Gastroesophageal sphincter (tissue), 4 donors: ENCODE measurements at regions not wholly inside any gene's neighbourhood (a gene's known extent, or its start where the extent isn't known, plus 50 kb on each side); places are given as distances from the start of the nearest gene placed in this dataset.
"Not testable (repeated sequence)": the region's sequence is repeated elsewhere in the genome, so short reads cannot be mapped to it uniquely, and the experiment has no call there.

Experiments used
- ATAC-seq: fragments of 150-250 bp; one replicate; pipeline ENCODE4 v1.9.1; 2016; ENCODE audit warnings: mild to moderate bottlenecking, moderate library complexity
- H3K27ac ChIP-seq, 4 donors: fragments of 200-600 bp; sonication (generic) in 3 of 4; 1 replicate in 3 of 4; 2 replicates in 1 of 4; pipeline ENCODE4 v1.5.1; 2016 to 2019
- H3K27me3 ChIP-seq: fragments of 200-600 bp; sonication (generic); one replicate; pipeline ENCODE4 v1.5.1; 2019
- H3K36me3 ChIP-seq, 2 donors: fragments of 200-600 bp; sonication (generic); one replicate each; pipeline ENCODE4 v1.5.1; 2019; ENCODE audit warnings: control low read depth in 1 of 2
- H3K4me1 ChIP-seq, 3 donors: fragments of 200-600 bp; sonication (generic); 1 replicate in 2 of 3; 2 replicates in 1 of 3; pipeline ENCODE4 v1.5.1; 2016 to 2019; ENCODE audit warnings: control low read depth in 2 of 3
- H3K4me3 ChIP-seq, 2 donors: fragments of 200-600 bp; sonication (generic); one replicate each; pipeline ENCODE4 v1.5.1; 2019; ENCODE audit warnings: mild to moderate bottlenecking in 1 of 2, moderate library complexity in 1 of 2
- H3K9me3 ChIP-seq, 3 donors: fragments of 200-600 bp; sonication (generic); one replicate each; pipeline ENCODE4 v1.5.1; 2017 to 2019; ENCODE audit warnings: control low read depth in 2 of 3
- EP300 ChIP-seq: sonication (generic); formaldehyde crosslinking; IDR thresholded peaks from one replicate; pipeline ENCODE4 v1.6.1; 2017; ENCODE audit warnings: antibody characterized with exemption, mild to moderate bottlenecking
- POLR2A ChIP-seq, 2 donors: fragments of 450-650 bp; IDR thresholded peaks; one replicate each; pipeline ENCODE4 v1.6.1; 2017; ENCODE audit warnings: antibody characterized with exemption in 2 of 2, mild to moderate bottlenecking in 2 of 2, moderate library complexity in 1 of 2
- POLR2AphosphoS5 ChIP-seq: sonication (generic); formaldehyde crosslinking; IDR thresholded peaks from one replicate; pipeline ENCODE4 v1.6.1; 2017; ENCODE audit warnings: antibody characterized with exemption
- WGBS, 2 donors: methylation state at CpG; one replicate each; pipeline ENCODE4 v1.1.5; 2018; ENCODE audit warnings: low coverage in 1 of 2; 5-methylcytosine and 5-hydroxymethylcytosine counted together
- TF ChIP-seq, protein P1 (sequence below), 4 experiments: fragments of 200-600 bp in 2 of 4; fragments of 450-650 bp in 2 of 4; sonication (generic) in 1 of 4; IDR thresholded peaks; one replicate each; pipeline ENCODE4 v1.5.1; 2017 to 2019; ENCODE audit warnings: antibody characterized with exemption in 4 of 4, mild to moderate bottlenecking in 2 of 4, moderate library complexity in 2 of 4

DNA sequence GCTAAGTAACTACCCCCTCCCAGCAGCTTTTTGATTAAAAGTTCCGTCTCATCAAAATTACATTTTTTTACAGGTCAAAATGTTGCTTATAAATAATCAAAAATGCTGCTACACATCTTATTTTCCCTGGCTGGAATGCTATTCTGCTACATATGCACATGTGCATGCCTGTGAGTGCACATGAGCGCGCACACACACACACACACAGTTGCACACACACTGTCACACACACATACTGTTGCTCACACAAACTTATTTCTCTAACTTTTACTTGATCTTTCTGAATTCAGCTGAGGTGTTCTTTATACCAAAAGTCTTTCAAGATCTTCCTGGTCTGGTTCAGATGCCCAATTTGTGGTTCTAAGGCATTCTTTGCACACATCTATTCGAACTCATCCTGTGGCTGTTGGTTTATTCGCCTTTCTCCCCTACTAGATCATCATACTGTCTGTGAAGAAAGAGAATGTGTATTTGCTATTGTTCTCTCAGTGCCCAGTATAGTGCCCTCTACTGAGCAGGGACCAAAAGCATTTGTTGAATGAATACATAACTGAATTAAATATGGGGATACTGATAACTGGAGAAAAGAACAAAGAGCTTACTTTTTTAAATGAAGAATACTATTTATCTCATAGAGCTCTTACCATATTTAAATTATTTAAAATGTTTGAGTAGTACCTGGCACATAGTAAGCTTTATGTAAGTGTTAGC lies 68.1 kb upstream of the CCDC179 start:
- Histone ChIP-seq H3K27me3 (no peaks in the 10 kb centered on the region), H3K27ac (no peak overlapping the region), H3K4me1 (no peaks in the 10 kb centered on the region), H3K4me3 (no peak overlapping the region), H3K36me3 (no peaks in the 10 kb centered on the region), H3K9me3 (no peaks in the 10 kb centered on the region)
- TF ChIP-seq POLR2AphosphoS5 (no peak), EP300 (no peak), POLR2A (IDR thresholded peaks at IDR 0.05) (no peak)
- TF ChIP-seq, protein P1, sequence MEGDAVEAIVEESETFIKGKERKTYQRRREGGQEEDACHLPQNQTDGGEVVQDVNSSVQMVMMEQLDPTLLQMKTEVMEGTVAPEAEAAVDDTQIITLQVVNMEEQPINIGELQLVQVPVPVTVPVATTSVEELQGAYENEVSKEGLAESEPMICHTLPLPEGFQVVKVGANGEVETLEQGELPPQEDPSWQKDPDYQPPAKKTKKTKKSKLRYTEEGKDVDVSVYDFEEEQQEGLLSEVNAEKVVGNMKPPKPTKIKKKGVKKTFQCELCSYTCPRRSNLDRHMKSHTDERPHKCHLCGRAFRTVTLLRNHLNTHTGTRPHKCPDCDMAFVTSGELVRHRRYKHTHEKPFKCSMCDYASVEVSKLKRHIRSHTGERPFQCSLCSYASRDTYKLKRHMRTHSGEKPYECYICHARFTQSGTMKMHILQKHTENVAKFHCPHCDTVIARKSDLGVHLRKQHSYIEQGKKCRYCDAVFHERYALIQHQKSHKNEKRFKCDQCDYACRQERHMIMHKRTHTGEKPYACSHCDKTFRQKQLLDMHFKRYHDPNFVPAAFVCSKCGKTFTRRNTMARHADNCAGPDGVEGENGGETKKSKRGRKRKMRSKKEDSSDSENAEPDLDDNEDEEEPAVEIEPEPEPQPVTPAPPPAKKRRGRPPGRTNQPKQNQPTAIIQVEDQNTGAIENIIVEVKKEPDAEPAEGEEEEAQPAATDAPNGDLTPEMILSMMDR (IDR thresholded peaks at IDR 0.05), result no peak
- 73 to 94% methylated on average over 4 to 5 of the region's 5 CpGs for WGBS, 2 donors
- ATAC-seq, result no peak

DNA sequence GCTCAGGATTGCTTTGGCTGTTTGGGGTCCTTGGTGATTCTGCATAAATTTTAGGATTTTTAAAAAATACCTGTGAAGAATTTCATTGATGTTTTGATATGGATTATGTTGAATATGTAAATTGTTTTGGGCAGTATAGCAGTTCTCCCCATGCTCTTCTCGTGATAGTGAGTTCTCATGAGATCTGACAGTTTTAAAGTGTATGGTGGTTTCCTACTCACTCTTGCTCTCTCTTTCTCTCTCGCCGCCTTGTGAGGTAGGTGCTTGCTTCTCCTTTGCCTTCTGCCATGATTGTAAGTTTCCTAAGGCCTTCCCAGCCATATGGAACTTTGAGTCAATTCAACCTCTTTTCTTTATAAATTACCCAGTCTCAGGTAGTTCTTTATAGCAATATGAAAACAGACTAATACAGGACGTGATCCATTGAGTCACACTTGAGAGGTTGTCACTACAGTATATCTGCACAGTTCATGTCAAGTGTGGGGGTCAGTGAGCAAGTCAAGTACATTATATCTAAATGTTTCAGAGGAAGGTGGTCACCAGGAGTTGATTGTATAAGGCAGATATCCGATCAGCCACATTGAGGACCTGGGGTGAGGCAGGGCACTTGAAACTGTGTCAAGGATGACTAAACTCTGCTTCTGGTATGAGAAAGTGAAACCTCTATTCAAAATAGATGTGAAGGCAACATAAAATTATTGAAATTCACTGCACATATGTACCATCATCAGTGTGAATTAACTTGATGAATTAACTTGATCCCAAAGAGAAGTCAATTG lies 70.7 kb upstream of the CCDC179 start:
- H3K36me3 ChIP-seq, result no peaks in the 10 kb centered on the region
- H3K9me3 ChIP-seq, result no peaks in the 10 kb centered on the region
- WGBS, 2 donors, result 88 to 100% methylated on average over 1 to 5 of the region's 5 CpGs
- TF ChIP-seq, protein P1 (IDR thresholded peaks at IDR 0.05), result no peak
- TF ChIP-seq EP300 (no peak), POLR2AphosphoS5 (no peak), POLR2A (IDR thresholded peaks at IDR 0.05) (no peak)
- H3K4me3 ChIP-seq, result no peak overlapping the region
- no peak for ATAC-seq
- no peak overlapping the region for H3K27ac ChIP-seq
- no peaks in the 10 kb centered on the region for H3K4me1 ChIP-seq
- no peaks in the 10 kb centered on the region for H3K27me3 ChIP-seq

DNA sequence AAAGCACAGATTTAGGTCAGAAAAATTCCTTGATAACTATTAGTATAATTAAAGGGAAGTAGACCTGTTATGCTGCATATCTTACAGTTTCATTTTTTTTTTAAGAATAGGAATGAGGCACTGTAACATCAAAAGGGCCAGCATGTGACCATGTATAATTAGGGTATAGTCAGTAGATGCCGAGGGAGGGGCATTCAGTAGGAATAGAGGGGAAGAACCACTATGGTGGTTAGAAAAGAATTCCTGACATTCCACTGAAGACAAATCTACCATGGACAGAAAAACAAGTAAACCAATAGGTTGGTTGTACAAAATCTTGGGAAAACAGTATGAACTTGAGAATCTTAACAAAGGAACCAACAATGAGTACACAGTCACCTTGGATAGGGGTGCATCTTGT lies 78.4 kb upstream of the CCDC179 start:
- Histone ChIP-seq H3K9me3 (no peaks in the 10 kb centered on the region), H3K4me3 (no peak overlapping the region), H3K36me3 (no peaks in the 10 kb centered on the region), H3K27me3 (no peaks in the 10 kb centered on the region), H3K4me1 (no peaks in the 10 kb centered on the region), H3K27ac (no peak overlapping the region)
- WGBS, 2 donors, result 100% methylated on average over 1 of the region's 1 CpG
- no peak for TF ChIP-seq POLR2AphosphoS5
- TF ChIP-seq POLR2A (IDR thresholded peaks at IDR 0.05), result no peak
- TF ChIP-seq, protein P1 (IDR thresholded peaks at IDR 0.05), result no peak
- TF ChIP-seq EP300, result no peak
- no peak for ATAC-seq

DNA sequence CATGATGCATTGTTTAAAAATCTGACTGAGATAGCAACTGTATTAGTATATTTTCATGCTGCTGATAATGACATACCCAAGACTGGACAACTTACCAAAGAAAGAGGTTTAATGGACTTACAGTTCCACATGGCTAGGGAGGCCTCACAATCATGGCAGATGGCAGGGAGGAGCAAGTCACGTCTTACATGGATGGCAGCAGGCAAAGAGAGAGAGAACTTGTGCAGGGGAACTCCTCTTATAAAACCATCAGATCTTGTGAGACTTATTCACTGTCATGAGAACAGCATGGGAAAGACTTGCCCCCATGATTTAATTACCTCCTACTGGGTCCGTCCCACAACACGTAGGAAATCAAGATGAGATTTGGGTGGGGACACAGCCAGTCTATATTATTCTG lies 81.3 kb upstream of the CCDC179 start:
- not testable (repeated sequence) for H3K27ac ChIP-seq

DNA sequence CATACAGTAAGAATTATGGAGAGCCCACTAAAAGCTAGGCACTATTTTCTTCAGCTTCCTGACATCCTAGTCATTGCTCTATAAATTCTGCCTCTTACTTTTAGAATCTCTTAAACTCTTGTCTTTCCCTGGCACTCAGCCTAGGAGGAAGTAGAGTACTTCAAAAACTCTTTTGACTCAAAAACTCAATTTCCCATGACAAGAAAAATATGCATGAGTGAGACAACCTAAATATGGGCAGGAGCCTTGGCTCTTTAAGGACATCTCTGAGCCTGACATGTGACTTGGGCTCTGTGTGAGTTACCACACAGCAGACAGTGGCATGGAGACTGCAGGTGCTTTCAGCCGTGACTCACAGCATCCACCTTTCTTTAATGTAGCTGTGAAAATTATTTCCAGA lies 97.5 kb upstream of the CCDC179 start:
- Histone ChIP-seq H3K27ac (no peak overlapping the region), H3K27me3 (no peaks in the 10 kb centered on the region), H3K4me3 (no peak overlapping the region), H3K4me1 (no peaks in the 10 kb centered on the region), H3K9me3 (no peaks in the 10 kb centered on the region), H3K36me3 (no peaks in the 10 kb centered on the region)
- WGBS, 2 donors, result 50 to 63% methylated on average over 1 of the region's 1 CpG
- no peak for ATAC-seq
- TF ChIP-seq EP300 (no peak), POLR2AphosphoS5 (no peak), POLR2A (IDR thresholded peaks at IDR 0.05) (no peak)
- TF ChIP-seq, protein P1 (IDR thresholded peaks at IDR 0.05), result no peak

More for the DNA sequence above, 81.3 kb upstream of the CCDC179 start:
- not testable (repeated sequence) for ATAC-seq, H3K9me3 ChIP-seq, H3K4me3 ChIP-seq, H3K27me3 ChIP-seq, H3K4me1 ChIP-seq, H3K36me3 ChIP-seq
- WGBS, 2 donors, result 93 to 100% methylated on average over 3 of the region's 3 CpGs
